ENCODE measurements at regions not wholly inside any gene's neighbourhood (a gene's known extent, or its start where the extent isn't known, plus 50 kb on each side); places are given as distances from the start of the nearest gene placed in this dataset.
"Not testable (repeated sequence)": the region's sequence is repeated elsewhere in the genome, so short reads cannot be mapped to it uniquely, and the experiment has no call there.

DNA sequence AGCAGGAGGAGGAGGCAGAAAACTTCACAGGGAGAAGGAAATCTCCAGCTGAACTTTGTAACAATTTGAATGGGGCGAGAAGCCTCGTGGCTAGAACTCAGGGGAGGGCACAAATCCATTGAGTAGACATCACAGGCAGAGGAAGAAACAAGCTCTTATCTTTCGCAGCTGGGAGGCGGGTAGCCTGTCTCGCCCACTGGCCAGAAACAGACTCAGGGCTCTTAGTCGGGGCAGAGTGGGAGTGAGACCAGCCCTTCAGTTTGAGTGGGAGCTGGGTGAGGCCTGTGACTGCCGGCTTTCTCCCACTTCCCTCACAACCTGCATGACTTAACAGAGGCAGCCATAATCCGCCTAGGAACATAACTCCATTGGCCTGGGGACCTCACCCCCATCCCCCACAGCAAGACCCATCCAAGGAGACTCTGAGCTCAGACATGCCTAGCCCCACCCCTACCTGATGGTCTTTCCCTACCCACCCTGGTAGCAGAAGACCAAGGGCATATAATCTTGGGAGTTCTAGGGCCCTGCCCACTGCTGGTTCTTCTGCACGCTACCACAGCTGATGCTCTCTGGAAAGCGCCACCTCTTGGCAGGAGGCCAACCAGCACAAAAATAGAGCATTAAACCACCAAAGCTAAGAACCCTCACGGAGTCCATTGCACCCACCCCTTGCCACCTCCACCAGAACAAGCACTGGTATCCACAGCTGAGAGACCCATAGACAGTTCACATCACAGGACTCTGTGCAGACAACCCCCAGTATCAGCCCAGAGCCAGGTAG, 77.8 kb upstream of the LMNTD1 start:
- TF ChIP-seq, protein P1, sequence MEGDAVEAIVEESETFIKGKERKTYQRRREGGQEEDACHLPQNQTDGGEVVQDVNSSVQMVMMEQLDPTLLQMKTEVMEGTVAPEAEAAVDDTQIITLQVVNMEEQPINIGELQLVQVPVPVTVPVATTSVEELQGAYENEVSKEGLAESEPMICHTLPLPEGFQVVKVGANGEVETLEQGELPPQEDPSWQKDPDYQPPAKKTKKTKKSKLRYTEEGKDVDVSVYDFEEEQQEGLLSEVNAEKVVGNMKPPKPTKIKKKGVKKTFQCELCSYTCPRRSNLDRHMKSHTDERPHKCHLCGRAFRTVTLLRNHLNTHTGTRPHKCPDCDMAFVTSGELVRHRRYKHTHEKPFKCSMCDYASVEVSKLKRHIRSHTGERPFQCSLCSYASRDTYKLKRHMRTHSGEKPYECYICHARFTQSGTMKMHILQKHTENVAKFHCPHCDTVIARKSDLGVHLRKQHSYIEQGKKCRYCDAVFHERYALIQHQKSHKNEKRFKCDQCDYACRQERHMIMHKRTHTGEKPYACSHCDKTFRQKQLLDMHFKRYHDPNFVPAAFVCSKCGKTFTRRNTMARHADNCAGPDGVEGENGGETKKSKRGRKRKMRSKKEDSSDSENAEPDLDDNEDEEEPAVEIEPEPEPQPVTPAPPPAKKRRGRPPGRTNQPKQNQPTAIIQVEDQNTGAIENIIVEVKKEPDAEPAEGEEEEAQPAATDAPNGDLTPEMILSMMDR (conservative IDR thresholded peaks at IDR 0.05 in 1 of 2, IDR thresholded peaks at IDR 0.05 in 1 of 2; ENCODE audit: low read depth in 1 of 2, low read length in 2 of 2): not testable (repeated sequence)
- not testable (repeated sequence) for TF ChIP-seq EZH2 (IDR thresholded peaks at IDR 0.05; ENCODE audit: low read length, missing control alignments)

Data from fibroblast of lung (primary cell).